Heart left ventricle (tissue), 13 donors: ENCODE measurements at regions not wholly inside any gene's neighbourhood (a gene's known extent, or its start where the extent isn't known, plus 50 kb on each side); places are given as distances from the start of the nearest gene placed in this dataset.

Experiments used
- POLR2A ChIP-seq, 2 donors: fragments of 450-650 bp; IDR thresholded peaks; one replicate each; pipeline ENCODE4 v1.6.1; 2017; ENCODE audit warnings: antibody characterized with exemption in 2 of 2, mild to moderate bottlenecking in 2 of 2, moderate library complexity in 2 of 2
- TF ChIP-seq, protein P1 (sequence below), 12 donors: fragments of 200-600 bp; sonication (generic) in 4 of 12; IDR thresholded peaks; one replicate each; pipeline versions ENCODE4 v1.5.0 to v1.8.0; 2018 to 2022; ENCODE audit warnings: antibody characterized with exemption in 12 of 12, mild to moderate bottlenecking in 5 of 12
- donor health status: ischemic (EF 13 %, LVEDD 7.1; RV severe dilation, severe dysfunction).
- donor health status: DM: no; HTN: yes; CAD: no.
- donor health status: DM: no; HTN: no; CAD: no.
- donor health status: ischemic (EF 25% LVEDD 6.9; RV normal size, moderate dysfunction).
- donor health status: ischemic (EF 25% LVEDD 5.7; RV mildly dilated, moderate dysfunction).
- donor health status: ischemic (EF 35%, LVEDD 5.7; RV mildly dilated, moderate dysfunction).
- donor health status: nonischemic (EF 11% LVEDD 7.7; RV severe dilation, severe dysfunction).
- donor health status: DM: yes; HTN: yes; CAD: no.
- donor health status: PGD.
- donor health status: ischemic (EF 29% LVEDD 5.4; RV normal size, mild dysfunction).
- donor health status: nonischemic (EF 23%, LVEDD 6.1; RV moderate dilation, normal function).

DNA sequence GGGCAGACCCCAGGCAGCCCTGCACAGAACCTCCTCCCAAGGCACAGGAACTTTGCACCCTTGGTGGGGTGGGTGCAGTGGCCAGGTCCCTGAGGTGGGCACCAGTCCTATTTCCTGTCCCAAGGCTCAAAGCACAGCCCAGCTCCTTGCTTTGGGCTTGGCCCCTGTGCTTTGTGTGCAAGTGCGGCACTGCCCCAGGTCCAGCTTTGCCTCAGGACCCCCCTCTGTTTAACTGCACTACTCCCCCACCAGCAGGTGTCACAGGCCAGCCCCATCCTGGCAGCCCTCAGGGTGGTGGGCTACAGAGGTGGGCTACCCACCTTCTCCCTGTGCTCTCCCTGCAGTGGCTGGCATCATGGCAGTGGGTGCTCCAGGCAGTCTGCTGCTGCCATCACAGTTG, 2469.0 kb downstream of the PCDH7 start:
- no peak for TF ChIP-seq POLR2A (IDR thresholded peaks at IDR 0.05)
- TF ChIP-seq, protein P1, sequence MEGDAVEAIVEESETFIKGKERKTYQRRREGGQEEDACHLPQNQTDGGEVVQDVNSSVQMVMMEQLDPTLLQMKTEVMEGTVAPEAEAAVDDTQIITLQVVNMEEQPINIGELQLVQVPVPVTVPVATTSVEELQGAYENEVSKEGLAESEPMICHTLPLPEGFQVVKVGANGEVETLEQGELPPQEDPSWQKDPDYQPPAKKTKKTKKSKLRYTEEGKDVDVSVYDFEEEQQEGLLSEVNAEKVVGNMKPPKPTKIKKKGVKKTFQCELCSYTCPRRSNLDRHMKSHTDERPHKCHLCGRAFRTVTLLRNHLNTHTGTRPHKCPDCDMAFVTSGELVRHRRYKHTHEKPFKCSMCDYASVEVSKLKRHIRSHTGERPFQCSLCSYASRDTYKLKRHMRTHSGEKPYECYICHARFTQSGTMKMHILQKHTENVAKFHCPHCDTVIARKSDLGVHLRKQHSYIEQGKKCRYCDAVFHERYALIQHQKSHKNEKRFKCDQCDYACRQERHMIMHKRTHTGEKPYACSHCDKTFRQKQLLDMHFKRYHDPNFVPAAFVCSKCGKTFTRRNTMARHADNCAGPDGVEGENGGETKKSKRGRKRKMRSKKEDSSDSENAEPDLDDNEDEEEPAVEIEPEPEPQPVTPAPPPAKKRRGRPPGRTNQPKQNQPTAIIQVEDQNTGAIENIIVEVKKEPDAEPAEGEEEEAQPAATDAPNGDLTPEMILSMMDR (IDR thresholded peaks at IDR 0.05), result no peak
